Stimulated activated CD4-positive, alpha-beta T cell treated with anti-CD3 and anti-CD28 coated beads, Interleukin-4, amount 100 ng/mL, for 1 hour (primary cell): ENCODE measurements at regions not wholly inside any gene's neighbourhood (a gene's known extent, or its start where the extent isn't known, plus 50 kb on each side); places are given as distances from the start of the nearest gene placed in this dataset.

Source experiments
- DNase-seq: peaks from one replicate; pipeline ENCODE4 v3.0.0-alpha.2; 2020

DNA sequence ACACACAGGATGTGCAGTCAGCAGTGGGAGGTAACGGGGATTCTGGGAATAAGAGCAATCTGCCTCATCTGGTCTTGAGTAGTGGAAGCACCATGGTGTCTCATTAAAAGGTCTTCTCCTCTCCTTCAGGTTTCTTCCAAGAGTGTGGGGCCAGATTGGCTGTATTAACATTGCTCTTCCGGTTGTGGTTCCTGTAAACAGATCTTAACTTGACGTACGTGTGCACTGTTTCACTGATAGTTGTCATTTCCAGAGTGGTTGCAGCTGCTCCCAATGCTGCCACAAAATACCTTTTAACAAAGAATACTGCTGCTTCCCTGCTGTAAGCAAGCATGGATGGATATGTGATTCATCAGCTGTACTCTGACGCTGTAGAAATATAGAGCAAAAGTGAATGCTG, 1443.4 kb upstream of the TENM3 start:
- DNase-seq = no peak

DNA sequence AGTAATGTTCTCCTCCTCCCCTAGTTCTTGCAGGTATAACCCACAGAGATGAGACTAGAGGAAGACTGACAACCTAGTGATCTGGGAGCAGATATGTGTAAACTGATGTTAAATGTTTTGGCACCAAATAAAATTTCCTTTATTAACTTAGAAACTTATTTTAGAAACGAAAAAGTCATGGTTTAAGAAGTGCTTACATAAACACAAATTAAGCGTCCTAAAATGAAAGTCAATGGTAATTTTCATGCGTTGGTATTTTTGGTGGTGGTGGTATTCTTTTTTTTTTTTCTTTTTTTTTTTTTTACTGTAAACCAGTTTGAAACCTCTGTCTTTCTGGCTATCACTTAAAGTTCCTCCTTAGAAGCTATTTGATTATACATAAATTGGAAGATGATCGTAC, 1438.1 kb upstream of the TENM3 start:
- DNase-seq = no peak

DNA sequence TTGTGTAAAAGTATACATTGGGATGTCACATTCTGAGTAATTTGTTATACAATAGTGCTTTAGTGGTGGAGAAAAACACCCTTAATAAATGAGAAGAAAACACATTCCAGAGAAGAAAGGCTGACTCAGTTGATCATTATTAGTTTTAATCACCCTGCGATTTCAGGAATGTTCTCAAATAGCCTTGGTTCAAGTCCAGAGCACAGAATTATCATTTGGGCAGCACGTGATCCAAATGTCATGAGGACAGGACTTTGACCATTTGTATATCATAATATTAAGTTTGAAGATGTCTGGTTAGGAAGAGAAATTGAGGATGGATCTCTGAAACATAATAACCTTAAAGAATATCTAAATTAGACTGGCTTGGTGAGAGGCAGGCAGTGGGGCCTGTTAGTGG, 1434.3 kb upstream of the TENM3 start:
- DNase-seq = no peak

DNA sequence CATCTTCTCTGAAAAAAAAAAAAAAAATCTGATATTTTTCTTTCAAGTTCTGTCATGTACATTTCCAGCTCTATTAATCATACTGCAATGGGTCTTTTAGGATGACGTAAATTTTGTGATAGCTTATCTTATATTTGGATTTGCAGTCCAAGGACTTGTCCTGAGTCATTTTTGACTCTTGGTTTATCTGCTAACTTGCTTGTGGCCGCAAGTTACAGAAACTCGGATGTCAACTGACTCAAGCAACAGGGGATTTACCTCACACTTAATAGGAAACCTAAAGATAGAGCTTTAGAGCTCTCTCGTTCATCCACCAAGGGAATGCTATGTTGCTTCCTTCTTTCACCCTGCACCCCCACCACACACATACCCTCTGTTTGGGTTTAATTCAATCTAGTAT, 1433.8 kb upstream of the TENM3 start:
- no peak for DNase-seq

DNA sequence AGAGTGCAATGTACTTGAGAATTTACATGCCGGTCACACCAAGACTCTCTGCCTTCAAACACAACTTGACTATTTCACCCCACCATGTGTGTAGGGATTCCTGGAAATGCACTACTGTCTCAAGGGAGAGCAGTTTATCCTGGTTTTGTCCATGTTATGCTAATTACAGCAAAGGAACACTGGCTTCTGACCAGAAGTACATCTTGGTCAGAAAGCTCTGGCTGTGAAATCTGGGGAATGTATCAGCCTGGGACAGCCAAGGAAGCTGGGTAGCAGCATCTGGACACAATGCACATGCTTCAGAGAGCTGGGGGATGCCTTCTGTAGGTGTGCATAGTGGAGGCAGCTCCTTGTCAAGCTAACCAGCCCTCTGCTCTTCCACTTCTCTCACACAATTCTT, 1432.6 kb upstream of the TENM3 start:
- DNase-seq = no peak

DNA sequence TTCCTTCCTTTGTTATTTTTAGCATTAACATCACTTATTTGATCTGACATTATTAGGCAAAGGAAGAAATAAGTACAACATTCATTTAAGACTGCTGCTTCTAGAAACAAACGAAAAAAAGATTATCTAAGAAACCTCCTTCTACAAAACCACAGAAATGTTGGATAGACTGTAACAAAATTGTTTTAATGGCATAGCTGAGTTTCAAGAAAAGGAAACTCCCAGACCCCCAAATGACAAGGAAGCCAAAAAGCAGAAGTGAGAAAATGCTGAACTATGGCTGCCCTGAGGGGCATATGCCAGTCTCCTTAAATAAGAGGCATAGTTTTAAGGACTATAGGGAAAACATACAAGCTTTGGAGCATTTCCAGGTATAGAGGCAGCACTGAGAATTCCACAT, 1431.6 kb upstream of the TENM3 start:
- DNase-seq = no peak

DNA sequence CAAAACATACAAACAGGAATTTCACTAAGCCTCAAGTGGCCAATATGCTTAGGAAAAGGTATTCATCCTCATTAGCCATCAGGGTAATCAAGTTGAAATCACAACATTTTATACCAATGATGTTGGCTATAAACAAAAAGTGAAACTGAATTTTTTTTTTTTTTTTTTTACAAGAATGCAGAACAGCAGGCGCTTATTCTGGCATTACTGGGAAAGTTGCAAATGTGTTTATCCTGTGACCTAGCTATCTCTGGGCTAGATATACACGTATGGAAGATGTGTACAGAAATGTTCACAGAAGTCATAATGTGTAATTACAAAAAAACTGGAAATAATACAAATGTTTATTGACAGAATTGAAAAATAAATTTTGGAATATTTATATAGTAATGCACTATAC, 1430.4 kb upstream of the TENM3 start:
- no peak for DNase-seq

DNA sequence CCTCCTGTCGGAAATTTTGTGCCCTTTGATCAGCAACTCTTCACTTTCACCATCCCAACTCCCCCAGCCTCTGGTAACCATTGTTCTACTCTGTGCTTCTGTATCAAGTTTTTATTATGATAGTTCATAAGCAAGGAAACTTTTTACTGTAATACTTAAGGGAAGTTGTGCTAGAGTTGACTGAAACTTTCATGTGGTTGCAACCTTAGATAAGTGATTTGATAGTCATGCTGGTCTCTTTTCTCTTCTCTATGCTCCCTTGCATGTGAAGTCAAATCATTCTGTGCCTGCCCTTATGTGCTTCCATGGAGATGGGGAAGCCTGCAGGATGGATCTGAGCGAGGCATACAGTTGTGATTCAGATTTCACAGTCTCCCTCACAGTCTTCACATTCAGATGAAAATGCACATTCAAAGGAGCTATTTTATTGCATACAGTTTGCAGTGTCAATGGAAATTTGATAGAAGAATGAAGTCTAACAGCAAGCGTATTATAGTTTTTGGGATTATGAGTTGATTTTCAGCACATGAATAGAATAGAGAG, 1428.3 kb upstream of the TENM3 start:
- no peak for DNase-seq

DNA sequence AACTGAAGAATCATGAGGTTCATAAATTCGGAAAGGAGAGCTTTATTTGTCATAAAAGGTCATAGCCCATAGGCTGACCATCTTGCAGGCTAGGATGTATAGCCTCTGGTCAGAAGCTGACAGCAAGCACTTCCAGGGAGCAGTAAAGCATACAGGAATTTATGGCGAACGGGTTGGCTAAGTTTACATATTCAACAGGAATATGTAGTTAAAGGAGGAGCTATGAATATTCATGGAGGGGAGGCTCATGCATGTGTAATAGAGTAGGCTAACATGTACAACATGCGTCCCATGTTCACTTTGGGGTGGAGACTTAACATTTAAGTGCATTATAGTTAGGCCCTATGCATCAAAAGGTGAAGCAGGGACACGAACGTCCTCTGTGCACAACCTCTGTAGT, 1425.7 kb upstream of the TENM3 start:
- DNase-seq = no peak

DNA sequence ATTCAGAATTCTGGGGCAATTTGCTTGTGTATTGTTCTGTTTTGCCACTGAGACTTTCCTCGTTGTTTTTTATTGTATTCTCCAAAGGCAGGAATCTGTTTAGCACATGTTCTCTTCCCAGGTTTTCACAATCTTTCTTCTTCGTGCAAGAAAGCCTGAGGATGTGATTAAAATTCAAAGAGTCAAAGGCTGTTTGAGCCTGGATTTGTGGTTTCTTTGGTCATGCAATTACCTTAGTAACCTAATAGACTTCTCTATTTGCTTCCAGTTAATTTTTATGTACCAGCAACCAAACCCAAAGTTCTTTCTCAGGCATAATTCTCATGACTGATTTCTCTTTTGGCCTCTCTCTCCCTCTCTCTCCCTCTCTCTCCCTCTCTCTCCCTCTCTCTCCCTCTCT, 1420.1 kb upstream of the TENM3 start:
- DNase-seq = no peak

DNA sequence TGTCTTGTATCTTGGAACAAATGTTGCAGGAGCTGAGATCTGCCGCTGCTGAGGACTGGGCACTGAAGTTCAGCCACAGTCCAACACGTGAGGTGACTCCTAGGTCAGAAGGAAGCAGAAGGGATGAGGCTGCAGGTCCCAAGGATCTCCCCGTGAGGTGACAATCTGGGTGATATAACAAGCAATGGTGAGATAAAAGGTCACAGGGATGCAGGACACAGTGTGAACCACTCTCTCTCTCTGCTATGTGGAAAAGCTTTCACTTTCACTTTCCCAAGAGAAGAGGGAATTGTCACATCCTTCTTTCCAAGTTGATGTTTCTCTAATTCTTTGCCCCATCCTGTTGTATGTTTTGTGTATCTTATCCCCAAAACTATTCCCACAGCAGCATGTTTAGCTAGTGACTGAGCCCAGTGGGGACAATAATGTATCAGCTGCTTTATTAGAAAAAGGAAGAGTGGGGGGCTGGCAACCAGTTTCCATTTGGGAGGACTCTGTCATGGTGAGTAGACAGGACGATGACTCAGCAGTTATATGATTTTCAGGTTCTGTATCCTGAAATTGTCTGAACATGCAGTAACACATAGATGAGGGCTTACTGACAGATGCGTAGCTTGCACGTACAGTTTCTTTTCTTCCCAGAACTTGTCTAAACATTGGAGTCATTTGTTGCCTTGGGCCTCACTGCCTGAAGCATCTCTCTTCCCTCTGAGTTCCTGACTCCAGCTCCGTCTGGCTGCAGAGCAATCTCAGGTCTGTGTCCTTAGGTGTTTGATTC, 1415.8 kb upstream of the TENM3 start:
- no peak for DNase-seq

DNA sequence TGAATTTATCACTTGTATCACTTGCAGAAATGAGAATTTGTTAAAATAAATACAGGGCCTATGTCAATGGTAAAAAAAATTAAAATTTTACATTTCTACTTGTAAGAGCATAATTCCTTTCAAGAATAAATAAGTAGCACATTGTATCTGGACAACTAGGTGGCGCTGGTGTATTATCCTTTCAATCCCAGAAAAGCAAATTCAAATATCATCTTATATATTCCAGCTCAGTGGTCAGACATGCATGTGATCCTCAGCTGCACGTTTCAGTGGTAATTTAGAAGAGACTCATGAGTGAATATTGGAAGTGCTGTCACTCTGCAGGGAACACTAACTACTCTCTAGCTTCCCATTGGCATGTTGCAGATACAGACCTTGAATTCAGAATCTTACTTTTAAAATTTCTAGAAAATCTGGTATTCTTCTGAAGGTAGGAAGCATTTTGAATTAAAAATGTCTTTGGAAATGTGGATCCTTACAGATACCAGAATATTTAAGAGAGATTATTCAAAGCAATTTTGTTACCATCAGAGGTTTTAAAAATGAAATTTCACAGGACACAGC, 1414.7 kb upstream of the TENM3 start:
- no peak for DNase-seq

DNA sequence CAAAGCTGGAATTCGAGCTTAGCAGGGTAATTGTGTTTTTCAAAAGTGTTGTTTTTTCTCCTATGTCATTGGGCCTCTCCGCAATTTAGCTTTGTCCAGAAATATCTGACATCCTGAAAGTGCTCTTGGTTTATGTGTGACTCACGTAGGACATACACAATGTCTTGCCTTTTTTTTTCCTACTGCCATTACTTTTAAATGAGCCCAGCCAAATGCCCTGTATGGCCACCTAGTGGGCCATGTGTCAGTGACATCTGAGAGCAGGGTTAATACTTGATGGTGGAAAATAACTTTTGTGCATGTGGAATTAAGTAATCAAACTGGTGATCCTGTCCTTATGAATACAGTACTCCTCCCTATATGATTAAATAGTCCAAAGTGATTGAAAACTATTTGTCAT, 1411.1 kb upstream of the TENM3 start:
- no peak for DNase-seq

DNA sequence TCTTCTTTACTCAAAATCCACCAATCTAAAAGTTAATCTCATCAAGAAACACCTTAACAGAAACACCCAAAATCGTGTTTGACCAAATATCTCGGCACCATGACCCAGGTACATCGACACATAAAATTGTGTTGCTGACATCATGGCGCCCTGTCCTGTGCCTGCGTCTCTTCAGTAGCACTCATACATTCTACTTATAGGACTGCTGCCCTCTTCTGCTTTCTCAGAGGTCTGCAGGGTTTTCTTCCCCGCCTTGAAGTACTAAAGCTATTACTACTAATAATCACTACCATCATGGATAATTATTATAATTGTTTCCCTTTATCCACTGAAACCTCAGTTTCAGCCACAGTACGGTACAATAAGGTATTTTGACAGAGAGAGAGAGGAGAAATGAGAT, 1403.1 kb upstream of the TENM3 start:
- no peak for DNase-seq

DNA sequence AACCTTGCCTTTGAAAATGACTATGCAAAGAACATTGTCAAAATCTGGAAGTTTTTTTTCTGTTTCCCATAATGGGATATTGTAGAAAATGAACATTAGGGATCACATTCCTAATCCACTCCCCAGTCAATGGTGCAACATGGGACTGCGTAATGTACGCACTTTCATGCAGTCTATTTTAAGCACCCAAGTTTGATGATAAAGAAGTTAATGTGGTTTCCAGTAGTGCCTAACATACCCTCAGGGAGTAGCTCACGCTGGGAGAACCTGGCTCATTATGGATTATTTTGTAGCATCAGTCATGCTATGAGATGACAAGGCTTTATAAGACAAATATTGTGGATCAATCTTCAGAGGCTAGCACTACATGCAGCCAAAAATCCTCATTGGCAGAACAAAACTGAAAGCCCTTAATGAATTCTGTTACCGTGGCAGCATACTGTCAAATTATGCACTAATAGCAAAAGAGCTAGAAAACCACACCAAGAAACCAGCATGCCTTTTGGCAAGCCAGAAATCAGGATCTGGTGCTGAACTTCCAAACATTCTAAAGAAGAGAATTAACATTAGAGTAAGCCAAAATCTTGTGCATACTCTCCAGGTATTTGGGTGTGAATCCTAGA, 1392.8 kb upstream of the TENM3 start:
- no peak for DNase-seq

DNA sequence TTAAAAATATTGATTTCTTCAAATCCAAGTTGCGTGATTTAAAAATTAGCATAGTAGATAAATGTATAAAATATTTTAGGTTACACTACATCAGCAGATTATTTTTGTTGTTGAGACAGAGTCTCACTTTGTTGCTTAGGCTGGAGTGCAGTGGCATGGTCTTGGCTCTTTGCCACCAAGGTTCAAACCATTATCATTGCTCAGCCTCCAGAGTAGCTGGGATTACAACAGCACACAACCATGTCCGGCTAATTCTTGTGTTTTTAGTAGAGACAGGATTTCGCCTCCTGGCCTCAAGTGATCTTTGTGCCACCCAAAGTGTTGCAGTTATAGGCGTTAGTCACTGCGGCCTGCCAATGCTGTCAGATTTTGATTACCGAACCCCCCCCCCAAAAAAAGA, 1390.5 kb upstream of the TENM3 start:
- DNase-seq = no peak

DNA sequence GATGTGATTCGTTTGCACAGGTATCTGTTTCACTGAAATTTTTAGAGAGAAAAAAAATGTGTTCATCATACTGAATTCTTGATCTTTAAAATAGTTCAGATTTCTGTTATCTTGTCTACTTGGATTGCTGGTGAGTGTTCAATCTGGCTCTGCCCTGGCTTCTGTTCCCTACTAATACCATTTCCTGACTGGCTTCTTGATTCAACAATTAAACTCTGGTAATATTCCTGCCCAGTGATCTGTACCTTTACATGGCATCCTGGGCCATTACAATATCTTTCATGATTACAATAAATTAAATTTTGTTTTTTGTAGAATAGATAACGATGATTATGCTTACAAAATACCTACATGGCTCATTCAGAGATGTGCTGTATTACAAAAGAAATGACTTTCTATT, 1388.0 kb upstream of the TENM3 start:
- DNase-seq = no peak

DNA sequence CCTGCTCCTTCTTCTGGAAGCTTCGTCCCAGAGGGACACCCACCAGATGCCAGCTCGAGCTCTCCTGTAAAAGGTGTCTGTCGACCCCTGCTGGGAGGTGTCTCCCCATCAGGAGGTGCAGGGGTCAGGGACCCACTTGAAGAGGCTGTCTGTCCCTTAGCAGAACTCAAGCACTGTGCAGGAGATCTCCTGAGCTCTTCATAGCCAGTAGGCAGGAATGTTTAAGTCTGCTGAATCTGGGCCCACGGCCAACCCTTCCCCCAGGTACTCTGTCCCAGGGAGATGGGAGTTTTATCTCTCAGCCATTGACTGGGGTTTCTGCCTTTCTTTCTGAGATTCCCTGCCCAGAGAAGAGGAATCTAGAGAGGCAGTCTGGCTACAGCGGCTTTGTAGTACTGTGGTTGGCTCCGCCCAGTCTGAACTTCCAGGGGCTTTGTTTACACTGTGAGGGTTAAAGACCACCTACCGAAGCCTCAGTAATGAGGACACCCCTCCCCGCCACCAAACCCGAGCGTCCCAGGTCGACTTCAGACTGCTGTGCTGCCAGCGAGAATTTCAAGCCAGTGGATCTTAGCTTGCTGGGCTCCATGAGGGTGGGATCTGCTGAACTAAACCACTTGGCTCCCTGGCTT, 1383.0 kb upstream of the TENM3 start:
- DNase-seq = no peak

DNA sequence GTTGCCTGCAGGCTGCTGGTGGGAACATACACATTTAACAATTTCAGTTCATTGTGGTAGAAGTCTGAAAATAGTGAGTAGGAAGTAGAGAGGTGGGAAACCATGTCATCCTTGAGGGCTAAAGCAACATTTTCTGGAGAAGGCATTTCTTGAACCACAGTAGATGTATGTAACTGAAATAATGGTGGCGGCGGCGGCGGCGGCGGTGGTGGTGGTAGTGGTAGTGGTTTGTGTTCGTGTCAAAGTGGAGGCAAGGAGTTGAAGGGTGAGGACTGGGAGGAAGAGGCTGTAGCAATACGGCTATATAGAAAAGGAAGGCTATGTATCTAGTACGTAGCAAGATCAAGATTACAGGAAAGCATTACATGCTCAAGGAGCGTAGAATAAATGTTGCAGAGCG, 1381.6 kb upstream of the TENM3 start:
- DNase-seq = no peak

DNA sequence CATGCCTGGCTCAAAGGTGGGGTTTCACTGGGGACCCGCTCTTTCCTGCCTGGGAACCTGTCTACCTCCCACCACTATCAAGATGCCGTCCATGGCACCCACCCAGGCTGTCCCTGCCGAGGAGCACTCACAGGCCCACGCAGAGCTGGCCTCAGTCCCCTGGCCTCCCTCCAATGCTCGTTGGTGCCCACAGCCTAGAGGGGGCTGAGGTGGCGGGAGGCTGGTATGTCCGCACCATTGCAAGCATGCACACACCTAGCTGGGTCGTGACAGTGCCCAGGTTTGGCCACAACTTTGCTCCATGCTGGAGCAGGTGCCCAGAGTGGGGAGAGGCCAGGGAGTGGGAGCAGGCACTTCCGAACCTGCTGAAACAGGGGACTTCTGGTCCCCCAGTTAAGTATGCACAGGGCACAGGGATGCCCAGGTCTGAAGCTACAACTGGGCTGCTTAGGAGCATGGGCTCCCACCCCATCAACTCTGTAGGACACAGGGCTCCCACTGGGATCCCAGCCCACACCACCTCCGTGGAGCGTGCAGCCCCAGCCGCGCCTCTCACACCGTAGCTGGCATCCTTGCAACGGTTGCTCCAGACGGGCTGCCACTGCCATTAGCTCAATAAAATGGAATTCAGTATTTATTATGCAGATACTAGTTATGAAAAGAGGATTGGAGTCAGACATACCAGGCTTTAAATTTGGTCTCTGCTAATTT, 1376.1 kb upstream of the TENM3 start:
- no peak for DNase-seq

DNA sequence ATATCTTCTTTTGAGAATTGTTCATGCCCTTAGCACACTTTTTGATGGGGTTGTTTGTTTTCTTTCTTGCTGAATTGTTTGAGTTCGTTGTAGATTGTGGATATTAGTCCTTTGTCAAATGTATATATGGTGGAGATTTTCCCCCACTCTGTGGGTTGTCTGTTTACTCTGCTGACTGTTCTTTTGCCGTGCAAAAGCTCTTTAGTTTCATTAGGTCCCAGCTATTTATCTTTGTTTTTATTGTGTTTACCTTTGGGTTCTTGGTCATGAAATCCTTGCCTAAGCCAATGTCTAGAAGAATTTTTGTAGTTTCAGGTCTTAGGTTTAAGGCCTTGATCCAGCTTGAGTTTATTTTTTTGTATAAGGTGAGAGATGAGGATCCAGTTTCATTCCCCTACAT, 1372.6 kb upstream of the TENM3 start:
- DNase-seq = no peak

DNA sequence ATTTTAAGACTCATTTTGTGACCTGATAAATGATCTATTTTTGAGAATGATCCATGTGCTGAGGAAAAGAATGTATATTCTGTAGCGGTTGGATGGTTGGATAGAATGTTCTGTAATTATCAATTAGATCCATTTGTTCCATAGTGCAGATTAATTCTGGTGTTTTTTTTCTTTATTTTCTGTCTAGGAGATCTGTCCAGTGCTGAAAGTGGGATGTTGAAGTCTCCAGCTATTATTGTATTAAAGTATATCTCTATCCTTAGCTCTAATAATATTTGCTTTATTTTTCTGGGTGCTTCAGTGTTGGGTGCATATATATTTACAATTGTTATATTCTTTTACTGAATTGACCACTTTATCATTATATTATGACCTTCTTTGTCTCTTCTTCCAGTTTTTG, 1344.9 kb upstream of the TENM3 start:
- no peak for DNase-seq

DNA sequence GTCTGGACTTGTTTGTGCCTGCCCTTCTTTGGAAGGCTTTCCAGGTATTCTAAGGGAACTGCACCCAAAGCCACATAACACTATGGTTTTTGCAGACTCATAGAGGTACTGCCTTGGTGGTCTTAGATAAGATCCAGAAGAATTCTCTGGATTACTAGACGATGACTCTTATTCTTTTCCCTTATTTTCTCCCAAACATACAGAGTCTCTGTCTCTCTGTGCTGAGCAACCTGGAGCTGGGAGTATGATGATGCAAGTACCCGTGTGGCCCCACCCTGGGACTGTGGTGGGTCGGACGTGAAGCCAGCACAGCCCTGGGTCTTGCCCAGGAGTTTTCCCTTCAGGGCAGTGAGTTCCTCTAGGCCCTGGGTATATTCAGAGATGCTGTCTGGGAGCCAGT, 1342.4 kb upstream of the TENM3 start:
- DNase-seq = no peak
